Esophagus muscularis mucosa (tissue), 4 donors: ENCODE measurements at regions not wholly inside any gene's neighbourhood (a gene's known extent, or its start where the extent isn't known, plus 50 kb on each side); places are given as distances from the start of the nearest gene placed in this dataset.

Experiments
- EP300 ChIP-seq: sonication (generic); formaldehyde crosslinking; IDR thresholded peaks from one replicate; pipeline ENCODE4 v1.6.1; 2017; ENCODE audit warnings: antibody characterized with exemption
- POLR2A ChIP-seq: fragments of 450-650 bp; IDR thresholded peaks from one replicate; pipeline ENCODE4 v1.6.1; 2017; ENCODE audit warnings: antibody characterized with exemption, moderate library complexity, mild to moderate bottlenecking, low read depth
- POLR2AphosphoS5 ChIP-seq, 2 donors: sonication (generic); formaldehyde crosslinking; IDR thresholded peaks; one replicate each; pipeline ENCODE4 v1.6.1; 2017; ENCODE audit warnings: antibody characterized with exemption in 2 of 2
- TF ChIP-seq, protein P1 (sequence below), 3 experiments: fragments of 200-600 bp in 2 of 3; fragments of 450-650 bp in 1 of 3; sonication (generic) in 2 of 3; IDR thresholded peaks; one replicate each; pipeline ENCODE4 v1.5.1; 2017 to 2019; ENCODE audit warnings: antibody characterized with exemption in 3 of 3, mild to moderate bottlenecking in 2 of 3, moderate library complexity in 1 of 3

DNA sequence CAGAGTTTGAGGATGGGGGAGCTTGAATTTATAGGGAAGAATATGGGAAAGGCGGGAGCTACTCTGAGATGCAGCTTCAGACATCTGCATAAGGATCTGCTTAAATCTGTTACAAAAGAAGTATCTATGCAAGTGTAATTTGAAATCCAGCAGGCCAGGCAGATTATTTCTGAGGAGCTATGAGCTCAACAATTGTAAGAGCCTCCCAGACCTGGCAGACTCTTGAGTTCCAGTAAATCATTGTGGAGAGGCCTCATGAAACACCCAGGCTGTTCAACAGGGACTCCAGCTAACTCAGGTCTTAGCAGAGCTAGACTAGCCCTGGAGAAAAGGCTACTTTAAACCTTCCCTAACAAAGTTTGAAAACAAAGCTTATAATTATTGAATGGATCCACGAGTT is 647.5 kb upstream of the CHRM3 start:
- TF ChIP-seq, protein P1, sequence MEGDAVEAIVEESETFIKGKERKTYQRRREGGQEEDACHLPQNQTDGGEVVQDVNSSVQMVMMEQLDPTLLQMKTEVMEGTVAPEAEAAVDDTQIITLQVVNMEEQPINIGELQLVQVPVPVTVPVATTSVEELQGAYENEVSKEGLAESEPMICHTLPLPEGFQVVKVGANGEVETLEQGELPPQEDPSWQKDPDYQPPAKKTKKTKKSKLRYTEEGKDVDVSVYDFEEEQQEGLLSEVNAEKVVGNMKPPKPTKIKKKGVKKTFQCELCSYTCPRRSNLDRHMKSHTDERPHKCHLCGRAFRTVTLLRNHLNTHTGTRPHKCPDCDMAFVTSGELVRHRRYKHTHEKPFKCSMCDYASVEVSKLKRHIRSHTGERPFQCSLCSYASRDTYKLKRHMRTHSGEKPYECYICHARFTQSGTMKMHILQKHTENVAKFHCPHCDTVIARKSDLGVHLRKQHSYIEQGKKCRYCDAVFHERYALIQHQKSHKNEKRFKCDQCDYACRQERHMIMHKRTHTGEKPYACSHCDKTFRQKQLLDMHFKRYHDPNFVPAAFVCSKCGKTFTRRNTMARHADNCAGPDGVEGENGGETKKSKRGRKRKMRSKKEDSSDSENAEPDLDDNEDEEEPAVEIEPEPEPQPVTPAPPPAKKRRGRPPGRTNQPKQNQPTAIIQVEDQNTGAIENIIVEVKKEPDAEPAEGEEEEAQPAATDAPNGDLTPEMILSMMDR (IDR thresholded peaks at IDR 0.05), result no peak
- TF ChIP-seq POLR2AphosphoS5 (IDR thresholded peaks at IDR 0.05), result no peak
- no peak for TF ChIP-seq POLR2A
- no peak for TF ChIP-seq EP300
